A549 (cell line): ENCODE measurements at regions not wholly inside any gene's neighbourhood (a gene's known extent, or its start where the extent isn't known, plus 50 kb on each side); places are given as distances from the start of the nearest gene placed in this dataset.

Experiments used
- CEBPB ChIP-seq, 2 experiments: fragments of >200 bp in 1 of 2; sonication (Bioruptor Twin) in 1 of 2; formaldehyde crosslinking in 1 of 2; IDR thresholded peaks; 2 replicates each; pipeline ENCODE4 v1.6.1; 2012 to 2016
- CTCF ChIP-seq: fragments of >200 bp; sonication (Bioruptor Twin); formaldehyde crosslinking; IDR thresholded peaks from 3 replicates; pipeline ENCODE4 v1.5.1; 2016
- EHMT2 ChIP-seq: fragments of 200-600 bp; sonication (generic); IDR thresholded peaks from 2 replicates; pipeline ENCODE4 v1.6.1; 2016; ENCODE audit warnings: antibody characterized with exemption, low read depth, mild to moderate bottlenecking, moderate library complexity
- ELK1 ChIP-seq: fragments of 150-350 bp; IDR thresholded peaks from 2 replicates; pipeline ENCODE4 v1.6.1; 2014; ENCODE audit warnings: low read depth, mild to moderate bottlenecking, low read length
- EP300 ChIP-seq, 2 experiments: fragments of >200 bp; sonication (Bioruptor Twin); formaldehyde crosslinking; IDR thresholded peaks; 2 replicates in 1 of 2; 3 replicates in 1 of 2; pipeline ENCODE4 v1.6.1; 2016 to 2017
- MYC ChIP-seq: IDR thresholded peaks from 2 replicates; pipeline ENCODE4 v1.6.1; 2012; ENCODE audit warnings: mild to moderate bottlenecking, inconsistent platforms, low read length, improper control_type of control experiment, borderline replicate concordance
- POLR2A ChIP-seq: IDR thresholded peaks from 2 replicates; pipeline ENCODE4 v1.6.1; 2012; ENCODE audit warnings: mild to moderate bottlenecking, low read length
- REST ChIP-seq: fragments of 200-600 bp; sonication (generic); IDR thresholded peaks from 2 replicates; pipeline ENCODE4 v1.6.1; 2016; ENCODE audit warnings: antibody characterized with exemption, mild to moderate bottlenecking, moderate library complexity
- ZC3H11A ChIP-seq: fragments of 450-650 bp; IDR thresholded peaks from 2 replicates; pipeline ENCODE4 v1.6.1; 2014; ENCODE audit warnings: antibody characterized with exemption, mild to moderate bottlenecking

DNA sequence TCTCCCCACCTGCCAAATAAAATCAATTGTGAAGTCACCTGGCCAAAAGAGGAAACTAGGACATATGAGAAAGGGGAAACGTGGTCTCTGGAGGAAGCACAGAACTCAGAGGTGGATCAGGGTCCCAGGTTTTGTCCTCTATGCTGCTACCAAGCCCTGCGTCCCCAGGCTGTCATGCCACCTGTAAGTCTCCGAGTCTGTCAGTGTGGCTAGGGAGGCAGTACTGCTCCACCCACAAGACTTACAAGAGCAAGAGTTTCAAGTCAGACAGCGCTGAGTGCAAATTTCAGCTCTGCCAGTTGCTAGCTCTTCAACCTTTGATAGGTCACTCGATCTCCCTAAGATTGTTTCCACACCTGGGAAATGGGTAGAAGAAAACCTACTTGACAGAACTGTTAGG, 98.6 kb downstream of the C1QL2 start:
- no peak for TF ChIP-seq CTCF
- TF ChIP-seq CEBPB (IDR thresholded peaks at IDR 0.05), result no peak
- TF ChIP-seq POLR2A, result no peak
- TF ChIP-seq EP300 (IDR thresholded peaks at IDR 0.05), result no peak
- TF ChIP-seq MYC, result no peak
- TF ChIP-seq ELK1, result no peak
- no peak for TF ChIP-seq REST
- no peak for TF ChIP-seq ZC3H11A
- TF ChIP-seq EHMT2, result no peak
